GM11168 (cell line): ENCODE measurements at regions not wholly inside any gene's neighbourhood (a gene's known extent, or its start where the extent isn't known, plus 50 kb on each side); places are given as distances from the start of the nearest gene placed in this dataset.

Experiments used
- in situ Hi-C: fragments of 300-500 bp; cut with MboI; formaldehyde crosslinking; loops from one replicate; pipeline ENCODE4 v1.12.0; 2022; ENCODE audit warnings: low sequenced_read_pairs; ENCODE audit not compliant: unreplicated experiment

- in situ Hi-C loops = no loop called here
Observed at GRCh38 chr4:20624793-20625374, 75.4 kb upstream of the PACRGL start.

- in situ Hi-C loops = no loop called here
Observed at GRCh38 chr4:20625426-20625825, 74.8 kb upstream of the PACRGL start.

GRCh38 chr4:20626326-20627005 lies 73.8 kb upstream of the PACRGL start:
- in situ Hi-C loops = no loop called here

- in situ Hi-C loops = no loop called here
Observed at GRCh38 chr4:20627866-20628265, 72.4 kb upstream of the PACRGL start.

GRCh38 chr4:20629186-20630106 lies 70.8 kb upstream of the PACRGL start:
- in situ Hi-C loops = no loop called here

- in situ Hi-C loops = no loop called here
Observed at GRCh38 chr4:20638825-20639224, 61.4 kb upstream of the PACRGL start.

- in situ Hi-C loops = no loop called here
Observed at GRCh38 chr4:20639346-20639745, 60.9 kb upstream of the PACRGL start.

- in situ Hi-C loops = no loop called here
Observed at GRCh38 chr4:20640989-20641388, 59.3 kb upstream of the PACRGL start.

- in situ Hi-C loops = no loop called here
Observed at GRCh38 chr4:20641976-20642375, 58.3 kb upstream of the PACRGL start.

- in situ Hi-C loops = no loop called here
Observed at GRCh38 chr4:20643631-20644030, 56.6 kb upstream of the PACRGL start.

GRCh38 chr4:20645236-20645635 lies 55.0 kb upstream of the PACRGL start:
- in situ Hi-C loops = no loop called here

- in situ Hi-C loops = no loop called here
Observed at GRCh38 chr4:20646287-20646686, 54.0 kb upstream of the PACRGL start.
